GM15510 (cell line): ENCODE measurements at regions not wholly inside any gene's neighbourhood (a gene's known extent, or its start where the extent isn't known, plus 50 kb on each side); places are given as distances from the start of the nearest gene placed in this dataset.

ENCODE experiments used
- POLR2A ChIP-seq: IDR thresholded peaks from 3 replicates; pipeline ENCODE4 v1.6.1; 2011; ENCODE audit warnings: borderline replicate concordance; ENCODE audit not compliant: insufficient read length; ENCODE audit errors: extremely low read depth

- no peak for TF ChIP-seq POLR2A
Measured at GRCh38 chr17:45688353-45688752, 95.8 kb upstream of the CRHR1 start.

GRCh38 chr17:45688820-45689219 lies 95.3 kb upstream of the CRHR1 start:
- no peak for TF ChIP-seq POLR2A

GRCh38 chr17:45689451-45689850 lies 94.7 kb upstream of the CRHR1 start:
- TF ChIP-seq POLR2A = no peak

GRCh38 chr17:45690625-45691275 lies 93.4 kb upstream of the CRHR1 start:
- TF ChIP-seq POLR2A = no peak

GRCh38 chr17:45692661-45693060 lies 91.5 kb upstream of the CRHR1 start:
- TF ChIP-seq POLR2A = no peak

GRCh38 chr17:45693792-45694191 lies 90.3 kb upstream of the CRHR1 start:
- TF ChIP-seq POLR2A = no peak

- no peak for TF ChIP-seq POLR2A
Measured at GRCh38 chr17:45696442-45696841, 87.7 kb upstream of the CRHR1 start.

GRCh38 chr17:45697076-45697475 lies 87.0 kb upstream of the CRHR1 start:
- TF ChIP-seq POLR2A = no peak

GRCh38 chr17:45700171-45701090 lies 83.7 kb upstream of the CRHR1 start:
- TF ChIP-seq POLR2A = no peak

- no peak for TF ChIP-seq POLR2A
Measured at GRCh38 chr17:45702666-45703266, 81.4 kb upstream of the CRHR1 start.

- no peak for TF ChIP-seq POLR2A
Measured at GRCh38 chr17:45703348-45703747, 80.8 kb upstream of the CRHR1 start.

GRCh38 chr17:45703806-45704205 lies 80.3 kb upstream of the CRHR1 start:
- no peak for TF ChIP-seq POLR2A

GRCh38 chr17:45704251-45704650 lies 79.9 kb upstream of the CRHR1 start:
- no peak for TF ChIP-seq POLR2A

- TF ChIP-seq POLR2A = no peak
Measured at GRCh38 chr17:45705123-45706009, 78.8 kb upstream of the CRHR1 start.
